ENCODE measurements at regions not wholly inside any gene's neighbourhood (a gene's known extent, or its start where the extent isn't known, plus 50 kb on each side); places are given as distances from the start of the nearest gene placed in this dataset.

DNA sequence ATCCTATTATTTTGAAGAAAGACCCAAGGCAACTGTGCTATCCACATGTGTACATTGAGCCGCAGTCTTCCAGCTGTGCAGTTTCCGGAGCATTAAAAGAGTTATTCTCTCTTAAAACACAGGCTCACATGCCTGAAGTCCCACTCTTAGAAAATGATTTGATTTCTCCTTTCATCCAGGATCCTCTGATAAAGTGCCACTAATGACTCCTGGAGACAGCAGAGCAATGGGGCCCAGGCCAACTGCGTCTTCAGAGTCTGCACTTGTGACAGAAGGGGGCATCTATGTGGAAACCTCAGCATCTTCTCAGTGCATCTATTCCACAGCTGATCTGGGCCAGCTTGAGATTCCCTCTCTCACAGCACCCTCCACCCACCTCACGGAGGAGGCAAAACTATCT lies 482.1 kb upstream of the AKR1E2 start:
- TF ChIP-seq, protein P1, sequence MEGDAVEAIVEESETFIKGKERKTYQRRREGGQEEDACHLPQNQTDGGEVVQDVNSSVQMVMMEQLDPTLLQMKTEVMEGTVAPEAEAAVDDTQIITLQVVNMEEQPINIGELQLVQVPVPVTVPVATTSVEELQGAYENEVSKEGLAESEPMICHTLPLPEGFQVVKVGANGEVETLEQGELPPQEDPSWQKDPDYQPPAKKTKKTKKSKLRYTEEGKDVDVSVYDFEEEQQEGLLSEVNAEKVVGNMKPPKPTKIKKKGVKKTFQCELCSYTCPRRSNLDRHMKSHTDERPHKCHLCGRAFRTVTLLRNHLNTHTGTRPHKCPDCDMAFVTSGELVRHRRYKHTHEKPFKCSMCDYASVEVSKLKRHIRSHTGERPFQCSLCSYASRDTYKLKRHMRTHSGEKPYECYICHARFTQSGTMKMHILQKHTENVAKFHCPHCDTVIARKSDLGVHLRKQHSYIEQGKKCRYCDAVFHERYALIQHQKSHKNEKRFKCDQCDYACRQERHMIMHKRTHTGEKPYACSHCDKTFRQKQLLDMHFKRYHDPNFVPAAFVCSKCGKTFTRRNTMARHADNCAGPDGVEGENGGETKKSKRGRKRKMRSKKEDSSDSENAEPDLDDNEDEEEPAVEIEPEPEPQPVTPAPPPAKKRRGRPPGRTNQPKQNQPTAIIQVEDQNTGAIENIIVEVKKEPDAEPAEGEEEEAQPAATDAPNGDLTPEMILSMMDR (conservative IDR thresholded peaks at IDR 0.05), result no peak
- H3K27ac ChIP-seq, result no peak overlapping the region

DNA sequence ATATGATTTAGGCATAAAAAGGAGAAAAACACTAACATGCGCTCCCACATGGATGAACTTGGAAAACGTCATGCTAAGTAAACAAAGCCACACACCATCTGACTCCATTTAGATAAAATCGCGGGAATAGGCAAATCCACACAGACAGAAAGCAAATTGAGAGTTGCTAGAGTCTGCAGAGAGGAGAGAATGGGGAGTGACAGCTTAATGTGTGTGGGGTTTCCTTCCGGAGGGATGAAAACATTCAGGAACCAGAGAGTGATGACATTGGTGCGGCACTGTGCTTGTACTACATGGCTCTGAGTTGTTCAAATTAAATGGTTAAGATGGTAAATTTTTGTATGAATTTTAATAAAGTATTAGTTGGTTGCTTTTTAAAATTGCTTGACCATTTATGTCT lies 482.9 kb upstream of the AKR1E2 start:
- H3K27ac ChIP-seq, result no peak overlapping the region
- TF ChIP-seq, protein P1 (conservative IDR thresholded peaks at IDR 0.05), result no peak

DNA sequence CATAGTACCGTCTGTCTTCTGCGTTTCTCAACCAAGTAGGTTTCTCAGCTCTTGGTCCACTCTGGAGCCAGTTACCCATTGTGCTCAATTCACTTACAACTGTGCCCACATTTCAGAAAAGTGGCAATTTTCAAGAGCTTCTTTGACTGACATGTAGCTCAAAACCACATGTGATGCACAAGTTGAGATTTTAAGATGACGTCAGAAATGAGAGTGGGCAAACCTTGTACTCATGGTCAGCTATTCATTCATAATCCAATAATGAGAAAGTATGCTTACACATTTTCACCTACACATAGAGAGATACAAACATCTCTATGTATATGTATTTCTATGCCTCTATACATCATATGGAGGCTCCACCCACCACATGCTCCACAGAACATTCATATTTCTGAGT lies 487.2 kb upstream of the AKR1E2 start:
- no peak overlapping the region for H3K27ac ChIP-seq
- TF ChIP-seq, protein P1 (conservative IDR thresholded peaks at IDR 0.05), result no peak

DNA sequence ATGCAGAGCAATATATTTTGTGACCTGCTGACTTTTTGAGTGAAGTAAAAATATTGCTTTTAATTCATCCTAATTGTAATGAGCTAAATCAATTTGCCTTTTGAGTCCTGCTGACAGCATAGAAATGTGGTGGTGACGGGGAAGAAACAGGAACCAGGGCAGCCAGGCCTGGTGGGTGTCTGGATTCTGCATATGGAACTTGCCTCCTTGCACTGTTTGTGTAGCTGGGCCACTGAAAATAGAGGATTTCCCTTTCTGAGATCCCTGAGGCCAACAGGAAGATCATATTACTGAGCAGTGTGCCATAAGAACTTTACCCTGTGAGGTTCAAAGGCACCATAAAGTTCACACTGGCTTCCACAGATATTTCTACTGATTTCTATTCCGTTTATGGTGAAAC lies 488.4 kb upstream of the AKR1E2 start:
- TF ChIP-seq, protein P1 (conservative IDR thresholded peaks at IDR 0.05), result no peak
- H3K27ac ChIP-seq, result no peak overlapping the region

DNA sequence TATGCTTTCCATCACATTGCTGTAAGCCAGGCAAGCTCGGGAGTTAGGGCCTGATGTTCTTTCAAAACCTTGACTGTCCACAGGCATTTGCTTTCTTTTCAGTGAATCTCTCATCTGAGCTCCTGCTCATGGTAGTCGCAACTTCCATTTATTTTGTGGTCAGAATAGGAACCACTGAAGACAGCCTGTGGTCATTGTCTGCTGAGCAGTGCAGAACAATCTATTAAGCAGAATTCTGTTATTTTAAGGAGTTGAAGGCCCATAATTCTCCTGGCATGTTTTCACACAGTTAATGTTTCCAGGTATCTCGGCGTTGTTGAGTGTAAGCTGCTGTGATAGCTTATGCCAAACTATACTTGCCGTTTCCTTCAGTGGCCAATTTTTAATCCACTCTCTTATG lies 491.1 kb upstream of the AKR1E2 start:
- TF ChIP-seq, protein P1 (conservative IDR thresholded peaks at IDR 0.05), result no peak
- H3K27ac ChIP-seq, result no peak overlapping the region

DNA sequence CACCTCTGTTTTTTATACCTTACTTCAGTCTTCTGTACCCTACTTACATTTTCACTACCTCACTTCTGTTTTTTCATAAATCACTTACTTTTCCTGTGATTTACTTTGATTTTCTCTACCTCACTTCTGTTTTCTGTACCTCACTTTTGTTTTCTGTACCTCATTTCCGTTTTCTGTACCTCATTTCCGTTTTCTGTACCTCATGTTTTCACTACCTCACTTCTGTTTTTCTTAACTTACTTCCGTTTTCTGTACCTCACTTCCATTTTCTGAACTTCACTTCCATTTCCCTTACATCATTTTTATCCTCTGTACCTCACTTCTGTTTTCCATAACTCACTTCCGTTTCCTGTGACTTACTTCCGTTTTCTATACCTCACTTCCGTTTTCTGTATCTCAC lies 492.0 kb upstream of the AKR1E2 start:
- no peak overlapping the region for H3K27ac ChIP-seq
- TF ChIP-seq, protein P1 (conservative IDR thresholded peaks at IDR 0.05), result no peak

DNA sequence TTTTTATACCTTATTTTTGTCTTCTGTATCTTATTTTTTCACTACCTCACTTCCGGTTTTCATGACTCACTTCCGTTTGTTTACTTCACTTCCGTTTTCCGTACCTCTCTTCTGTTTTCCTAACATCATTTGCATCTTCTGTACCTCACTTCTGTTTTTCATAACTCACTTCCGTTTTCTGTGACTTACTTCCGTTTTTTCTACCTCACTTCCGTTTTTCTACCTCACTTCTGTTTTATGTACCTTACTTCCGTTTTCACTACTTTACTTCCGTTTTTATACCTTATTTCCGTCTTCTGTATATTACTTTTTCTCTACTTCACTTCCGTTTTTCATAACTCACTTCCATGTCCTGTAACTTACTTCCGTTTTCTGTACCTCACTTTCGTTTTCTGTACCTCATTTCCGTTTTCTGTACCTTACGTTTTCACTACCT lies 492.5 kb upstream of the AKR1E2 start:
- H3K27ac ChIP-seq, result no peak overlapping the region
- TF ChIP-seq, protein P1 (conservative IDR thresholded peaks at IDR 0.05), result no peak

Data from VCaP (cell line).